SK-N-SH (cell line): ENCODE measurements at regions not wholly inside any gene's neighbourhood (a gene's known extent, or its start where the extent isn't known, plus 50 kb on each side); places are given as distances from the start of the nearest gene placed in this dataset.

Source experiments
- CTCF ChIA-PET: fragments of 300-600, 350-600 bp; formaldehyde crosslinking; extraction: SDS; loops from one replicate; lab custom pipeline; 2021; lab: Yijun Ruan, JAX
- POLR2A ChIA-PET: fragments of 350-600 bp; sonication (Branson Sonifier 250); formaldehyde crosslinking; extraction: SDS; loops from one replicate; lab custom pipeline; 2020; ENCODE audit warnings: antibody characterized with exemption, inconsistent platforms; lab: Yijun Ruan, JAX
- DNase-seq: peaks from one replicate; pipeline ENCODE4 v3.0.0; 2012
- H2AFZ ChIP-seq: fragments of 200-600 bp; sonication (generic); 2 replicates; pipeline ENCODE4 v1.8.1; 2016; ENCODE audit warnings: antibody characterized with exemption, mild to moderate bottlenecking, low read depth
- H3F3A ChIP-seq: fragments of 200-600 bp; sonication (generic); replicated peaks from 2 replicates; pipeline ENCODE3; 2016; ENCODE audit warnings: antibody characterized with exemption, mild to moderate bottlenecking; ENCODE audit not compliant: insufficient read depth
- H3K27ac ChIP-seq, 2 experiments: fragments of 200-500 bp in 1 of 2; fragments of 200-600 bp in 1 of 2; sonication (Bioruptor generic) in 1 of 2; sonication (generic), shearing (Covaris generic) in 1 of 2; 2 replicates each; pipeline versions ENCODE4 v1.5.1 to v1.6.1; 2014 to 2016; ENCODE audit warnings: low read depth in 2 of 2, inconsistent platforms in 1 of 2, low read length in 1 of 2, mild to moderate bottlenecking in 1 of 2, mixed read lengths in 1 of 2
- H3K27me3 ChIP-seq: fragments of 200-600 bp; sonication (generic), shearing (Covaris generic); 2 replicates; pipeline ENCODE4 v1.6.1; 2016; ENCODE audit warnings: mixed run types; ENCODE audit not compliant: insufficient read depth
- H3K36me3 ChIP-seq, 2 experiments: fragments of 200-500 bp in 1 of 2; fragments of 200-600 bp in 1 of 2; sonication (Bioruptor generic) in 1 of 2; sonication (generic) in 1 of 2; replicated peaks in 1 of 2; 2 replicates each; pipeline versions ENCODE3 to v1.5.1; 2014 to 2016; ENCODE audit warnings: low read length in 1 of 2, mild to moderate bottlenecking in 1 of 2; ENCODE audit not compliant: insufficient read depth in 2 of 2, control insufficient read depth in 1 of 2
- H3K4me1 ChIP-seq, 2 experiments: fragments of 200-500 bp in 1 of 2; fragments of 200-600 bp in 1 of 2; sonication (Bioruptor generic) in 1 of 2; sonication (generic), shearing (Covaris generic) in 1 of 2; 2 replicates each; pipeline versions ENCODE4 v1.5.1 to v1.6.1; 2014 to 2016; ENCODE audit warnings: low read depth in 1 of 2, low read length in 1 of 2, mixed run types in 1 of 2; ENCODE audit not compliant: insufficient read depth in 2 of 2, control insufficient read depth in 1 of 2
- H3K4me2 ChIP-seq: fragments of 200-600 bp; sonication (generic), shearing (Covaris generic); 2 replicates; pipeline ENCODE4 v1.6.1; 2017; ENCODE audit warnings: mixed run types
- H3K4me3 ChIP-seq, 2 experiments: fragments of 200-500 bp in 1 of 2; fragments of 200-600 bp in 1 of 2; sonication (Bioruptor generic) in 1 of 2; sonication (generic), shearing (Covaris generic) in 1 of 2; 2 replicates each; pipeline versions ENCODE4 v1.5.1 to v1.8.1; 2014 to 2016; ENCODE audit warnings: low read depth in 2 of 2, inconsistent platforms in 1 of 2, low read length in 1 of 2, mild to moderate bottlenecking in 1 of 2, mixed read lengths in 1 of 2, moderate library complexity in 1 of 2
- H3K79me2 ChIP-seq: fragments of 200-600 bp; sonication (generic); 2 replicates; pipeline ENCODE4 v1.8.1; 2017; ENCODE audit warnings: mild to moderate bottlenecking; ENCODE audit not compliant: insufficient read depth
- H3K9ac ChIP-seq: fragments of 200-600 bp; sonication (generic); 2 replicates; pipeline ENCODE4 v1.6.1; 2017; ENCODE audit warnings: mixed run types
- H3K9me2 ChIP-seq: fragments of 200-600 bp; sonication (generic); 2 replicates; pipeline ENCODE4 v1.6.1; 2017; ENCODE audit warnings: mixed run types
- H3K9me3 ChIP-seq: fragments of 200-600 bp; sonication (generic); 2 replicates; pipeline ENCODE4 v1.6.1; 2017; ENCODE audit warnings: mixed run types, mild to moderate bottlenecking, moderate library complexity
- H4K20me1 ChIP-seq: fragments of 200-600 bp; sonication (generic); 2 replicates; pipeline ENCODE4 v1.6.1; 2017; ENCODE audit warnings: mild to moderate bottlenecking, mixed run types; ENCODE audit not compliant: insufficient read depth
- CHD2 ChIP-seq: fragments of 150-350 bp; IDR thresholded peaks from 2 replicates; pipeline ENCODE4 v1.6.1; 2018; ENCODE audit warnings: low read length; ENCODE audit not compliant: partially characterized antibody
- EP300 ChIP-seq, 2 experiments: IDR thresholded peaks; 2 replicates each; pipeline versions ENCODE4 v1.4.0 to v1.6.1; 2012; ENCODE audit warnings: borderline replicate concordance in 1 of 2, low read depth in 1 of 2, low read length in 1 of 2
- EZH2phosphoT487 ChIP-seq: fragments of 200-600 bp; sonication (generic); IDR thresholded peaks from 2 replicates; pipeline ENCODE4 v1.6.1; 2017; ENCODE audit warnings: low read depth, mixed run types, mild to moderate bottlenecking, antibody characterized with exemption, moderate library complexity, borderline replicate concordance
- FOXM1 ChIP-seq: IDR thresholded peaks from 2 replicates; pipeline ENCODE4 v1.4.0; 2012; ENCODE audit warnings: low read depth, mild to moderate bottlenecking
- GABPA ChIP-seq: IDR thresholded peaks from 2 replicates; pipeline ENCODE4 v1.4.0; 2012; ENCODE audit warnings: low read depth, mild to moderate bottlenecking
- GATA2 ChIP-seq: sonication (generic); formaldehyde crosslinking; IDR thresholded peaks from 2 replicates; pipeline ENCODE4 v1.5.0; 2020; ENCODE audit warnings: mild to moderate bottlenecking, missing genetic modification reagents
- MAX ChIP-seq: IDR thresholded peaks from 2 replicates; pipeline ENCODE4 v1.4.0; 2012; ENCODE audit warnings: low read depth
- PBX3 ChIP-seq: IDR thresholded peaks from 2 replicates; pipeline ENCODE4; 2012
- RCOR1 ChIP-seq: fragments of 150-350 bp; IDR thresholded peaks from 2 replicates; pipeline ENCODE4 v1.6.1; 2017; ENCODE audit warnings: antibody characterized with exemption, low read length
- SIN3A ChIP-seq: IDR thresholded peaks from 2 replicates; pipeline ENCODE4 v1.6.1; 2012; ENCODE audit warnings: low read depth, mild to moderate bottlenecking, low read length, moderate library complexity, borderline replicate concordance
- TCF12 ChIP-seq: IDR thresholded peaks from 2 replicates; pipeline ENCODE4 v1.4.0; 2012
- TEAD4 ChIP-seq: IDR thresholded peaks from 2 replicates; pipeline ENCODE4 v1.4.0; 2012; ENCODE audit warnings: mild to moderate bottlenecking, borderline replicate concordance; ENCODE audit not compliant: insufficient read depth
- WGBS: methylation state at CpG from one replicate; pipeline ENCODE4 v1.1.6; 2017; ENCODE audit warnings: low lambda C conversion rate; 5-methylcytosine and 5-hydroxymethylcytosine counted together

GRCh38 chr4:101678180-101678579 is 112.3 kb upstream of the BANK1 start:
- Histone ChIP-seq H3K79me2 (no peaks in the 10 kb centered on the region), H3K4me1 (no peaks in the 10 kb centered on the region), H3K27me3 (no peaks in the 10 kb centered on the region), H2AFZ (peak overlapping the region; percentile 35; the same call in 1 of the 2 replicates), H3K9me2 (no peaks in the 10 kb centered on the region), H3K4me2 (no peak overlapping the region), H3F3A (no peaks in the 10 kb centered on the region), H3K9me3 (no peaks in the 10 kb centered on the region), H4K20me1 (no peaks in the 10 kb centered on the region), H3K4me3 (no peak overlapping the region), H3K9ac (no peak overlapping the region), H3K27ac (no peak overlapping the region), H3K36me3 (no peaks in the 10 kb centered on the region)
- no peak for DNase-seq
- ChIA-PET CTCF (interaction anchor here (1.4 kb wide), 1 partner anchor 30 kb away, joined by 5 read pairs; no protein-coding TSS in a partner anchor), POLR2A (no interaction called here)
- WGBS = 32% methylated on average over 3 of the region's 3 CpGs
- TF ChIP-seq MAX (peak; percentile 33; the same call in 1 of the 2 replicates), EP300 (IDR thresholded peaks at IDR 0.05; ENCODE audit: borderline replicate concordance in 1 of 2, low read depth in 1 of 2, low read length in 1 of 2) (no peak)

DNA sequence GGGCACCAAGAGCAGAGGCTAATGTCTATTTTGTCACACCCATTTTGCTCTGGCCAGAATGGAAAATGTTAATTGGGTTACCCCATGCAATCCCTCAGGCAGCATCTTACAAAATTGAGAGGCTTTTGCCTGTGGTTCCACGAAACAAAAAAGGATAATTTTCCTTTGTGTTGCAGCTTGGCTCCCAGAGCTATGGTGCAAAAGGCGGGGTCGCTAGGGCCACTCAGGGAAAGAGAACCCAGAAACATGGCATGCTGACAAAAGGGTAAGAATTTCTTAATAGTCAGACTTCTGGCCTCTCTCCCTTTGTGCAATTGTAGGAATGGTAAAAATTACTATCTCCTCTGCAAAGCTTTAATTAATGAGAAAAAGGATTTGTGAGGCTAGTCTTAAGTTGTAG is 119.6 kb upstream of the BANK1 start:
- ChIA-PET POLR2A (no interaction called here), CTCF (interaction anchor here (0.9 kb wide), 1 partner anchor 60 kb away, joined by 3 read pairs; no protein-coding TSS in a partner anchor)
- Histone ChIP-seq H3K9ac (no peak overlapping the region), H3K27ac (no peak overlapping the region), H3K27me3 (no peaks in the 10 kb centered on the region), H3K4me3 (no peak overlapping the region), H3K4me2 (no peak overlapping the region), H4K20me1 (no peaks in the 10 kb centered on the region), H3K9me3 (no peaks in the 10 kb centered on the region), H3K79me2 (no peaks in the 10 kb centered on the region), H3K9me2 (0 out of 2 replicates have a peak, but pooled peaks cover 2% of the 10 kb centered on the region), H3K36me3 (no peaks in the 10 kb centered on the region), H3F3A (no peaks in the 10 kb centered on the region), H2AFZ (no peak overlapping the region), H3K4me1 (peaks cover 0 to 3% of the 10 kb centered on the region in 2 experiments; a peak in 2 of 4 replicates)
- no peak for DNase-seq
- 81% methylated on average over 3 of the region's 3 CpGs for WGBS
- no peak for TF ChIP-seq CHD2
- no peak for TF ChIP-seq SIN3A
- TF ChIP-seq FOXM1 = no peak
- no peak for TF ChIP-seq PBX3
- TF ChIP-seq GATA2 (CRISPR knock-in tag) = no peak
- TF ChIP-seq EZH2phosphoT487 = no peak
- no peak for TF ChIP-seq EP300 (IDR thresholded peaks at IDR 0.05; ENCODE audit: borderline replicate concordance in 1 of 2, low read depth in 1 of 2, low read length in 1 of 2)
- TF ChIP-seq TEAD4 = no peak
- TF ChIP-seq GABPA = no peak
- TF ChIP-seq RCOR1 = no peak
- no peak for TF ChIP-seq TCF12
